Kidney glomerular epithelial cell (primary cell): ENCODE measurements at regions not wholly inside any gene's neighbourhood (a gene's known extent, or its start where the extent isn't known, plus 50 kb on each side); places are given as distances from the start of the nearest gene placed in this dataset.
"Not testable (repeated sequence)": the region's sequence is repeated elsewhere in the genome, so short reads cannot be mapped to it uniquely, and the experiment has no call there.

Experiments used
- DNase-seq: peaks from one replicate; lab custom pipeline; 2025; lab: John Stamatoyannopoulos, UW

DNA sequence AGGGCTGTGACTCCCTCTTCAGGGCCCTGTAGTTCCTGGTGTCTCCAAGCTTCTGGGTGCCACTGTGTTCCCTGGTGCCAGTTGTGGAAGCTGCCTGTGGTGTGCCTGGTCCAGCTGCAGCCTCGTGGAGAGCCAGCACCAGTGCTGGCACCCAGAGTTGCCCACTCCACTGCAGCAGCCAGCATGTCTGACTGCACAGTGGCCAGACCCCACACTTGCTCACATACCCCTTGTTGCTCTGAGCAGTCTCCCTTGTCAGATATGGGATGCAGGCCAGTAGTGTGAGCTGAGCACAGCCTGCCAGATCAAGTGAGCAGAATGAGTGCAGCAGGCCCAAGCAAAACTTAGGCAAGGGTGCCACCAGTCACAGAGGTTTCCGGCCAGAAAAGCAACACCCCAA, 108.6 kb downstream of the ZMAT1 start:
- DNase-seq, result no peak

GRCh38 chrX:101817739-101818138, 114.1 kb downstream of the ZMAT1 start:
- not testable (repeated sequence) for DNase-seq

DNA sequence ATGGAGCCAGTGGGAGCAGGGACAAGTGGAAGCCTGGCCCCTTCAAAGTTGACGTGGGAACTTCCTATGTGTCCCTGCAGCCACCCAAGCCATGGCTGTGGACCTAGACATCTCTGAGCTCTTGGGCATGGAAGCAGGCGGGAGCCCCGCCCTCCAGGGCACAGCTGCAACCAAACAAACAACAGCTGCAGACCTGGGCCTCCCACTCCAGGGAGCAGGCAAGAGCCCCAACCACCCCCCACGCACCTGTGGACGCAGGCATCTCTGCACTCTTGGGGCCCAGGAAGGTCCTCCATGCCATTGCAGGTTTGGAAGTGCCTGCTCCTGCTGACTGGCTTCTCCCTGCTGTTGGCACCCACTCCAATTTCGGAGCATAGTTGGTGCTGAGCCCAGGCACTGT, 118.6 kb downstream of the ZMAT1 start:
- DNase-seq, result no peak

- DNase-seq, result no peak
Observed at GRCh38 chrX:101803451-101803850, 128.4 kb downstream of the ZMAT1 start.

- DNase-seq, result peak; percentile 72
Observed at GRCh38 chrX:101799387-101799786, 132.4 kb downstream of the ZMAT1 start.

- DNase-seq, result no peak
Observed at GRCh38 chrX:101787934-101788333, 128.3 kb upstream of the ARMCX2 start.

GRCh38 chrX:101785142-101785541, 125.5 kb upstream of the ARMCX2 start:
- DNase-seq, result no peak

DNA sequence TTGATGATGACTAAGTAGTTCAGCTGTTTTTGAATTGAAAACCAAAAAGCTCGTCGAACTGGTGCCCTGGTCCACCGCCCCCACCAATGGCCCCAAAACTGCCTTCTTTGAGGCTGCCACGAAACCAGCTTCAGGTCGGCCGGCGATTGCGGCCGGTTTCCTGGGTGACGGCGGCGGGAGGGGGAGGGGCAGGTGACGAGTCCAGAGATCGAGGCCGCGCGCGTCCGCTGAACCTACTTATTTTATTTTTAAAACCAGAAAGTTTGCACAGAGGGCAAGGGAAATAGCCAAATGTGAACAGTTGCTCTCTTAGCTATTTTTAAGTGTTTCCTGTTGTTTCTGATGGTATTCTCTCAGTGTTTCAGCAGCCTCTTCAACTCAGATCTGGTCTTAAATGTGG, 120.8 kb upstream of the ARMCX2 start:
- not testable (repeated sequence) for DNase-seq

GRCh38 chrX:101774340-101774739, 114.7 kb upstream of the ARMCX2 start:
- no peak for DNase-seq

GRCh38 chrX:101764538-101764937, 104.9 kb upstream of the ARMCX2 start:
- DNase-seq, result no peak

DNA sequence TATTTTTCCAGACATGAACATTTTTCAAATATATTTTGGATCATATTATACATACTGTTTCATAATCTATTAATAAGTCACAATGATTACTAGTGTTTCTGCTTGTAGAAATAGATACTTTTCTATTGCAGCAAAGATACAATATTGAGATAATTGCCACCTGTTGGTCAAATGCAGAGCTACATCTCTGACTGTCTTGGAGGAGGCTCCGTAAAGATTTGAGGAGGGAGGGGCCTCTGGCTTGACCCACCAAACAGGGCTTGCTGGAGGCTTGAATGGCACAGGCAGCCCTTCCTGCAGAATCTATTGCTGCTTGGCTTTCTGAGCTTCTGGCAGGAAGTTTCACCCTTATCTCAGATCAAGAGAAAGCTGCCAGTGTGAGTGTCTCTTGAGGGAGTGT, 99.3 kb upstream of the ARMCX2 start:
- peak; percentile 9 for DNase-seq

DNA sequence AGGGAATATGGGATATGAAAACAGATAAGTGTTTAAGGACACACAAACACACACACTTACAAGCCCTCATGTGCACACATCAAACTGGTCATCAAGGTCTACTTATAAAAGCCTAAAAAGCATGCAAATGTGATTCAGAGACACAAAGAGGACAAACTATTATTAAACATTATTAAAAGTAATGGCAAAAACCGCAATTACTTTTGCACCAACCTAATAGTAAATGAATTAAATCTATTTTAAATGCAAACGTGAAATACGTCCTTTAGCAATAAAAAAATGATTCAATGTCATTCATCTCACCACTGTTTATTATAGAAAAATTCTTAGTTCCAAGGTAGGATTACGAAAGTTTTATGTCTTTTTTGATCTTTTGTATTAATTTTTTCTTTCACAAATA, 91.1 kb upstream of the ARMCX2 start:
- DNase-seq, result no peak

DNA sequence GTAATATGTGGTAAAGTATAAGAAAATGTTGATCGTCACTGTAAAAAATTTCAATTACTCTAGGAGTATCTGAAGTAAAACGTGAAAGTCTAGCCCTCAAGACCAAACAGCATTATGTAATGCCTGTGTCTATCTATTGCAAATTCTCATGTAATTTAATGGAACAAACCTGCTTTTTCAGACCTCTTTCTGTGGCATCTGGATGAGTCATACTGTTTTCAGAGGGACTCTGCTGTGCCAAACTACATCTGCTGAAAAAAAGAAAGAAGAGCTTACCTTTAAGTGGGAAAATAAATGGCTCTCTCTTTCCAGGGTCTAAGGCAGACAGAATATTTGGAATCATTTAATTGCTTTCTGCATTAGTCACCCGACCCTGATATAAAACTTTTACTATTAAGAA, 89.8 kb upstream of the ARMCX2 start:
- no peak for DNase-seq

GRCh38 chrX:101745046-101745445, 85.4 kb upstream of the ARMCX2 start:
- DNase-seq, result peak; percentile 12

GRCh38 chrX:101744085-101744484, 84.4 kb upstream of the ARMCX2 start:
- no peak for DNase-seq

DNA sequence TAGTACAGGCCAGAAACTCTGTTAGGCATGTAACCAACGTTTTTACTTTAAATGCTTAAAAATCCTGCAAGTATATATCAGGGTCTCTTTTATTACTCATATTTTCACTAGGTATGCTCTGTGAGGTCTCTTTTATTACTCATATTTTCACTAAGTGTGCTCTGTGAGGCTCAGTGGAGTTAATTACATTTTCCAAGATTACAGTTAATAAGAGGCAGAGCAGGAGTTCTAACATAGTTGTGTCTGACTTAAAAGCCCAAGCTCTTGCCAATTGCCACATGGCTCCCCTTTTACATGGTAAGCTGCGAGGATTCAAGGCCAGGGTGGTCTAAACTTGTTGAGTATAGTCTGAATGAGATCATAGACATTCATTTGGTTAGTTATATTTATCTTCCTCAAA, 81.0 kb upstream of the ARMCX2 start:
- DNase-seq, result no peak

GRCh38 chrX:101738867-101739266, 79.2 kb upstream of the ARMCX2 start:
- DNase-seq, result not testable (repeated sequence)

- DNase-seq, result not testable (repeated sequence)
Observed at GRCh38 chrX:101738411-101738810, 78.8 kb upstream of the ARMCX2 start.

DNA sequence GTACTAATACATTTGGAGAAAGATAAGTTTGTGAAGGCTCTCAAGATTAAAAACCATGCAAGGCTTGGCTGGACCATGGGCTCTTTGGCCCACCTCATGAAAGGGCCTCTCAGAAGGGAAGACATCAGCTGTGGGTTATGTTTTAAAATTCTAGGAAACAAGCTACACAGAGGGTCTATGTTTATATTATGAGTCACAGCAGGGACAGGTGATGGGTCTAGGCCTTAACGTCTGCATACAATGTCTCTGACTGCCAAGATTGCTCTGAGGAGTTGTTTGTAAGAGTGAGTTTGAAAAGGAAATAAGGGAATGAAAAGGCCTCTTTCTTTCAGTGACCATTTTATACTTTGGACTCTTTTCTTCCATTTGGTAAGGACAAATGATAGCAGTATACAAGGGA, 77.0 kb upstream of the ARMCX2 start:
- no peak for DNase-seq

- no peak for DNase-seq
Observed at GRCh38 chrX:101732870-101733269, 73.2 kb upstream of the ARMCX2 start.

- DNase-seq, result no peak
Observed at GRCh38 chrX:101729986-101730385, 70.3 kb upstream of the ARMCX2 start.
